Hepatic stellate cell (primary cell): ENCODE measurements at regions not wholly inside any gene's neighbourhood (a gene's known extent, or its start where the extent isn't known, plus 50 kb on each side); places are given as distances from the start of the nearest gene placed in this dataset.
A peak's percentile ranks its signal among the peaks of the same experiment; 100 is the strongest.
"Not testable (repeated sequence)": the region's sequence is repeated elsewhere in the genome, so short reads cannot be mapped to it uniquely, and the experiment has no call there.

Experiments
- DNase-seq: peaks from one replicate; pipeline ENCODE4 v3.0.0; 2011; ENCODE audit warnings: low spot score

GRCh38 chr10:52599551-52600200, 172.9 kb downstream of the MBL2 start:
- no peak for DNase-seq

GRCh38 chr10:52604131-52604530, 168.5 kb downstream of the MBL2 start:
- not testable (repeated sequence) for DNase-seq

- DNase-seq = no peak
Observed at GRCh38 chr10:52609071-52609470, 163.5 kb downstream of the MBL2 start.

- DNase-seq = no peak
Observed at GRCh38 chr10:52609626-52610240, 162.9 kb downstream of the MBL2 start.

- DNase-seq = no peak
Observed at GRCh38 chr10:52615331-52615730, 157.3 kb downstream of the MBL2 start.

GRCh38 chr10:52615756-52616394, 156.7 kb downstream of the MBL2 start:
- DNase-seq = no peak

- DNase-seq = no peak
Observed at GRCh38 chr10:52616395-52616764, 156.2 kb downstream of the MBL2 start.

GRCh38 chr10:52617346-52617745, 155.2 kb downstream of the MBL2 start:
- DNase-seq = no peak

- DNase-seq = no peak
Observed at GRCh38 chr10:52619052-52619451, 153.5 kb downstream of the MBL2 start.

- DNase-seq = no peak
Observed at GRCh38 chr10:52621635-52622079, 150.9 kb downstream of the MBL2 start.

- no peak for DNase-seq
Observed at GRCh38 chr10:52623761-52624160, 148.8 kb downstream of the MBL2 start.

GRCh38 chr10:52627279-52627678, 145.3 kb downstream of the MBL2 start:
- no peak for DNase-seq

- no peak for DNase-seq
Observed at GRCh38 chr10:52631146-52631545, 141.4 kb downstream of the MBL2 start.

- DNase-seq = no peak
Observed at GRCh38 chr10:52631648-52632047, 140.9 kb downstream of the MBL2 start.

- no peak for DNase-seq
Observed at GRCh38 chr10:52632591-52632990, 140.0 kb downstream of the MBL2 start.

- no peak for DNase-seq
Observed at GRCh38 chr10:52633266-52633665, 139.3 kb downstream of the MBL2 start.

- no peak for DNase-seq
Observed at GRCh38 chr10:52635651-52636050, 136.9 kb downstream of the MBL2 start.

GRCh38 chr10:52636874-52637273, 135.7 kb downstream of the MBL2 start:
- DNase-seq = no peak

- no peak for DNase-seq
Observed at GRCh38 chr10:52637592-52637991, 135.0 kb downstream of the MBL2 start.

GRCh38 chr10:52639652-52640051, 132.9 kb downstream of the MBL2 start:
- no peak for DNase-seq

GRCh38 chr10:52642208-52642607, 130.4 kb downstream of the MBL2 start:
- DNase-seq = no peak

- peak; percentile 8 for DNase-seq
Observed at GRCh38 chr10:52644373-52645186, 128.0 kb downstream of the MBL2 start.
